MM.1S (cell line): ENCODE measurements at regions not wholly inside any gene's neighbourhood (a gene's known extent, or its start where the extent isn't known, plus 50 kb on each side); places are given as distances from the start of the nearest gene placed in this dataset.
"Not testable (repeated sequence)": the region's sequence is repeated elsewhere in the genome, so short reads cannot be mapped to it uniquely, and the experiment has no call there.

Experiments used
- EZH2 ChIP-seq: fragments of 300-600 bp; sonication (generic); optimal IDR thresholded peaks from 2 replicates; pipeline ENCODE3; 2017; ENCODE audit warnings: low read depth, mild to moderate bottlenecking, antibody characterized with exemption, low read length, mixed read lengths
- TF ChIP-seq, protein P1 (sequence below): fragments of 300-600 bp; sonication (generic); IDR thresholded peaks from 2 replicates; pipeline ENCODE4 v1.5.1; 2016; ENCODE audit warnings: antibody characterized with exemption, low read length, mixed read lengths

DNA sequence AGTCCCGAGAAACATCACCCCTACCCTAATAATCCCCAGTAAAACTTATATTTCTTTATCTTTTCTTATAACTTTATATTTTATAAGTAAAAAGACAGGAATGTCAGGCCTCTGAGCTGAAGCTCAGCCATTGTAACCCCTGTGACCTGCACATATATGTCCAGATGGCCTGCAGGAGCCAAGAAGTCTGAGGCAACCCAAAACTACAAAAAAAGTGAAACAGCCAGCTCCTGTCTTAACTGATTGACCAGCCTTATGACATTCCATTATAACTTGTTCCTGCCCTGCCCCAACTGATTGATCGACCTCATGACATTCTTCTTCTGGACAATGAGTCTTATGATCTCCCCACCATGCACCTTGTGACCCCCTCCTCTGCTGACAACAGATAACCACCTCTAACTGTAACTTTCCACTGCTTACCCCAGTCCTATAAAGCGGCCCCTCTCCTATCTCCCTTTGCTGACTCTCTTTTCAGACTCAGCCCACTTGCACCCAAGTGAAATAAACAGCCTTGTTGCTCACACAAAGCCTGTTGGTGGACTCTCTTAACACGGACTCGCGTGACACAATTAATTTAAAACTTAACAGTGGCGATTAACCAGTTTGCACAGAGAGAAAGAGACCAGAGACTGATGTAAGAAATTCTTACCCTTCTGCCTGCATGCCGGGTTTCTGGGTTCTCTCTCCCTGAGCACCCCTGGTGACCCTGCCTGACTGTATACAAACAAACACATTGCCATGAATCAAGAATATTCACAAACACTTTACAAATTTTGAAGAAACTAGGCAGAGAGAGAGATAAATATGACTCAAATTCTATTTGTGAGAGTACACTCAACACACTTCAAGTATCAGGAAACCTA lies 1109.2 kb upstream of the TMEM132C start:
- TF ChIP-seq, protein P1, sequence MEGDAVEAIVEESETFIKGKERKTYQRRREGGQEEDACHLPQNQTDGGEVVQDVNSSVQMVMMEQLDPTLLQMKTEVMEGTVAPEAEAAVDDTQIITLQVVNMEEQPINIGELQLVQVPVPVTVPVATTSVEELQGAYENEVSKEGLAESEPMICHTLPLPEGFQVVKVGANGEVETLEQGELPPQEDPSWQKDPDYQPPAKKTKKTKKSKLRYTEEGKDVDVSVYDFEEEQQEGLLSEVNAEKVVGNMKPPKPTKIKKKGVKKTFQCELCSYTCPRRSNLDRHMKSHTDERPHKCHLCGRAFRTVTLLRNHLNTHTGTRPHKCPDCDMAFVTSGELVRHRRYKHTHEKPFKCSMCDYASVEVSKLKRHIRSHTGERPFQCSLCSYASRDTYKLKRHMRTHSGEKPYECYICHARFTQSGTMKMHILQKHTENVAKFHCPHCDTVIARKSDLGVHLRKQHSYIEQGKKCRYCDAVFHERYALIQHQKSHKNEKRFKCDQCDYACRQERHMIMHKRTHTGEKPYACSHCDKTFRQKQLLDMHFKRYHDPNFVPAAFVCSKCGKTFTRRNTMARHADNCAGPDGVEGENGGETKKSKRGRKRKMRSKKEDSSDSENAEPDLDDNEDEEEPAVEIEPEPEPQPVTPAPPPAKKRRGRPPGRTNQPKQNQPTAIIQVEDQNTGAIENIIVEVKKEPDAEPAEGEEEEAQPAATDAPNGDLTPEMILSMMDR = not testable (repeated sequence)
- not testable (repeated sequence) for TF ChIP-seq EZH2
